PC-9 (cell line): ENCODE measurements at regions not wholly inside any gene's neighbourhood (a gene's known extent, or its start where the extent isn't known, plus 50 kb on each side); places are given as distances from the start of the nearest gene placed in this dataset.

ENCODE experiments used
- BruUV-seq: library from RNA; stranded (reverse); fragments of 400-500 nt; replicated peaks from 2 replicates; lab custom pipeline; 2021; lab: Mats Ljungman, UMichigan
- CTCF ChIA-PET: fragments of 300-600 bp; sonication (Branson Sonifier 250); formaldehyde crosslinking; loops from one replicate; lab custom pipeline; 2022; ENCODE audit warnings: antibody characterized with exemption; lab: Charles Lee
- POLR2A ChIA-PET: fragments of 300-600 bp; sonication (Branson Sonifier 250); formaldehyde crosslinking; loops from one replicate; lab custom pipeline; 2022; ENCODE audit warnings: antibody characterized with exemption; ENCODE audit not compliant: unreplicated experiment; lab: Charles Lee
- DNase-seq, 2 experiments: peaks; one replicate each; pipeline versions ENCODE4 v3.0.0 to v3.0.0-alpha.2; 2015 to 2022; ENCODE audit warnings: mixed read lengths in 1 of 2
- H2AFZ ChIP-seq: fragments of 200-600 bp; sonication (generic); 2 replicates; pipeline ENCODE4 v1.8.1; 2017; ENCODE audit warnings: antibody characterized with exemption
- H3F3A ChIP-seq: fragments of 200-600 bp; sonication (generic); 2 replicates; pipeline ENCODE4 v1.8.1; 2017; ENCODE audit warnings: antibody characterized with exemption, mild to moderate bottlenecking, low read depth; ENCODE audit not compliant: insufficient read depth
- H3K27ac ChIP-seq: fragments of 200-600 bp; sonication (generic); 2 replicates; pipeline ENCODE4 v1.6.1; 2016; ENCODE audit warnings: mixed run types
- H3K27me3 ChIP-seq: fragments of 200-600 bp; sonication (generic); 2 replicates; pipeline ENCODE4 v1.6.1; 2016; ENCODE audit warnings: low read depth, mixed run types; ENCODE audit not compliant: insufficient read depth
- H3K36me3 ChIP-seq: fragments of 200-600 bp; sonication (generic); 2 replicates; pipeline ENCODE4 v1.6.1; 2016; ENCODE audit warnings: low read depth, mixed run types
- H3K4me1 ChIP-seq: fragments of 200-600 bp; sonication (generic); replicated peaks from 2 replicates; pipeline ENCODE4 v1.6.1; 2016; ENCODE audit warnings: mixed run types; ENCODE audit not compliant: insufficient read depth
- H3K4me2 ChIP-seq: fragments of 200-600 bp; sonication (generic); 2 replicates; pipeline ENCODE4 v1.6.1; 2017; ENCODE audit warnings: mixed run types
- H3K4me3 ChIP-seq: fragments of 200-600 bp; sonication (generic); 2 replicates; pipeline ENCODE4 v1.6.1; 2016; ENCODE audit warnings: mixed run types
- H3K79me2 ChIP-seq: fragments of 200-600 bp; sonication (generic); 2 replicates; pipeline ENCODE4 v1.6.1; 2017; ENCODE audit warnings: low read depth, mixed run types
- H3K9me2 ChIP-seq: fragments of 200-600 bp; sonication (generic); 2 replicates; pipeline ENCODE4 v1.8.1; 2017; ENCODE audit warnings: mild to moderate bottlenecking; ENCODE audit not compliant: insufficient read depth
- H3K9me3 ChIP-seq: fragments of 200-600 bp; sonication (generic); 2 replicates; pipeline ENCODE4 v1.8.1; 2016; ENCODE audit warnings: low read depth; ENCODE audit not compliant: insufficient read depth
- H4K20me1 ChIP-seq: fragments of 200-600 bp; sonication (generic); 2 replicates; pipeline ENCODE4 v1.8.1; 2017; ENCODE audit not compliant: insufficient read depth
- EZH2 ChIP-seq: fragments of 200-600 bp; sonication (generic); IDR thresholded peaks from 2 replicates; pipeline ENCODE4 v1.8.0; 2017; ENCODE audit warnings: antibody characterized with exemption, low read depth
- intact Hi-C: fragments of 100-400 bp; cut with micrococcal nuclease; formaldehyde crosslinking; loops from one replicate; pipeline ENCODE4 v1.10.0; 2022; ENCODE audit not compliant: unreplicated experiment
- TF ChIP-seq, protein P1 (sequence below): fragments of 200-600 bp; sonication (generic); conservative IDR thresholded peaks from 2 replicates; pipeline ENCODE4 v1.6.1; 2017; ENCODE audit warnings: mixed run types, antibody characterized with exemption, mild to moderate bottlenecking, moderate library complexity

DNA sequence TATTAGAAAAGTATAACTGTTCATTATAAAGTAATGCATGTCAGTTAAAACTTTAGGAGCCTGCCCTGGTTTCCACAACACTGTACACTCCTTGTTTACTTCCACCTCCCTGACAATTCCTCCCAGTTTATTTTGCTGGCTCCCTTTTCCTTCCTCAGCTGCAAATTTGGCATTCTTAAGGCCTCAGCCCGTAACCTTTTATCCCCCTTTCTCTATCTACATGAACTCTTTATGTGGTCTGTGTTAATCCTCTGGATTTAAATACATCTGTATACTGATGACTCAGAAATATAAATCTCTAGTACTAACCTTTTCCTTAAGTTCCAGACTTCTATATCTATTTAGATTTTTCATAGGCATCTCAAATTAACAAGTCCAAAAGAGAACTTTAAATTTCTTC, 143.6 kb downstream of the OTOL1 start:
- no peak overlapping the region for H3K4me3 ChIP-seq
- DNase-seq: no peak
- H3K36me3 ChIP-seq: no peaks in the 10 kb centered on the region
- H3K9me3 ChIP-seq: no peaks in the 10 kb centered on the region
- no peak overlapping the region for H3K4me2 ChIP-seq
- TF ChIP-seq, protein P1, sequence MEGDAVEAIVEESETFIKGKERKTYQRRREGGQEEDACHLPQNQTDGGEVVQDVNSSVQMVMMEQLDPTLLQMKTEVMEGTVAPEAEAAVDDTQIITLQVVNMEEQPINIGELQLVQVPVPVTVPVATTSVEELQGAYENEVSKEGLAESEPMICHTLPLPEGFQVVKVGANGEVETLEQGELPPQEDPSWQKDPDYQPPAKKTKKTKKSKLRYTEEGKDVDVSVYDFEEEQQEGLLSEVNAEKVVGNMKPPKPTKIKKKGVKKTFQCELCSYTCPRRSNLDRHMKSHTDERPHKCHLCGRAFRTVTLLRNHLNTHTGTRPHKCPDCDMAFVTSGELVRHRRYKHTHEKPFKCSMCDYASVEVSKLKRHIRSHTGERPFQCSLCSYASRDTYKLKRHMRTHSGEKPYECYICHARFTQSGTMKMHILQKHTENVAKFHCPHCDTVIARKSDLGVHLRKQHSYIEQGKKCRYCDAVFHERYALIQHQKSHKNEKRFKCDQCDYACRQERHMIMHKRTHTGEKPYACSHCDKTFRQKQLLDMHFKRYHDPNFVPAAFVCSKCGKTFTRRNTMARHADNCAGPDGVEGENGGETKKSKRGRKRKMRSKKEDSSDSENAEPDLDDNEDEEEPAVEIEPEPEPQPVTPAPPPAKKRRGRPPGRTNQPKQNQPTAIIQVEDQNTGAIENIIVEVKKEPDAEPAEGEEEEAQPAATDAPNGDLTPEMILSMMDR: no peak
- no peak for TF ChIP-seq EZH2
- H3K27ac ChIP-seq: no peak overlapping the region
- no TSS peak for BruUV-seq
- H3K27me3 ChIP-seq: no peaks in the 10 kb centered on the region
- no peaks in the 10 kb centered on the region for H4K20me1 ChIP-seq
- intact Hi-C loops: no loop called here
- H2AFZ ChIP-seq: no peak overlapping the region
- no peaks in the 10 kb centered on the region for H3K79me2 ChIP-seq
- no peaks in the 10 kb centered on the region for H3K9me2 ChIP-seq
- H3K4me1 ChIP-seq: no peaks in the 10 kb centered on the region
- ChIA-PET POLR2A (no interaction called here), CTCF (no interaction called here)
- no peaks in the 10 kb centered on the region for H3F3A ChIP-seq

DNA sequence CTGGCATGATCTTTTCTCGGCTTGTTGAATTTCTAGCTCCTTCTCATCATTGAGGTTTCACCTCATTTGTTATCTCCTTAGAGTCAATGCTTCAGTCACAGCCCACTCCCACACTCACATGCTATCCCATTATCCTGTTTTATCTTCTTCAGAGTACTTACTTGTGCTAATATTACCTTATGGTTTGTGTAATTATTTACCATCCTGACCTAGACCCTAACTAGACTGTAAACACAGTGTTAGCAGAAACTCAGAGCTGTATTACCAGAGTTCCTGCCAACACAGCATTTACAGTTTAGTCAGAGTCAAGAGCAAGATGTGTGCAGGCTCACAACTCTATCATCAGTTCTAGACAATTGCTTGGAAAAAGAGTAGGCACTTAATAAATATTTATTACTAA, 144.7 kb downstream of the OTOL1 start:
- ChIA-PET CTCF (no interaction called here), POLR2A (no interaction called here)
- intact Hi-C loops: no loop called here
- Histone ChIP-seq H3K27ac (no peak overlapping the region), H3K27me3 (no peaks in the 10 kb centered on the region), H3K4me3 (no peak overlapping the region), H2AFZ (no peak overlapping the region), H3K9me3 (no peaks in the 10 kb centered on the region), H3K36me3 (no peaks in the 10 kb centered on the region), H3K4me1 (no peaks in the 10 kb centered on the region), H3F3A (no peaks in the 10 kb centered on the region), H3K4me2 (no peak overlapping the region), H4K20me1 (no peaks in the 10 kb centered on the region), H3K9me2 (no peaks in the 10 kb centered on the region), H3K79me2 (no peaks in the 10 kb centered on the region)
- no peak for DNase-seq
- BruUV-seq: no TSS peak
- TF ChIP-seq EZH2: no peak
- TF ChIP-seq, protein P1: no peak

DNA sequence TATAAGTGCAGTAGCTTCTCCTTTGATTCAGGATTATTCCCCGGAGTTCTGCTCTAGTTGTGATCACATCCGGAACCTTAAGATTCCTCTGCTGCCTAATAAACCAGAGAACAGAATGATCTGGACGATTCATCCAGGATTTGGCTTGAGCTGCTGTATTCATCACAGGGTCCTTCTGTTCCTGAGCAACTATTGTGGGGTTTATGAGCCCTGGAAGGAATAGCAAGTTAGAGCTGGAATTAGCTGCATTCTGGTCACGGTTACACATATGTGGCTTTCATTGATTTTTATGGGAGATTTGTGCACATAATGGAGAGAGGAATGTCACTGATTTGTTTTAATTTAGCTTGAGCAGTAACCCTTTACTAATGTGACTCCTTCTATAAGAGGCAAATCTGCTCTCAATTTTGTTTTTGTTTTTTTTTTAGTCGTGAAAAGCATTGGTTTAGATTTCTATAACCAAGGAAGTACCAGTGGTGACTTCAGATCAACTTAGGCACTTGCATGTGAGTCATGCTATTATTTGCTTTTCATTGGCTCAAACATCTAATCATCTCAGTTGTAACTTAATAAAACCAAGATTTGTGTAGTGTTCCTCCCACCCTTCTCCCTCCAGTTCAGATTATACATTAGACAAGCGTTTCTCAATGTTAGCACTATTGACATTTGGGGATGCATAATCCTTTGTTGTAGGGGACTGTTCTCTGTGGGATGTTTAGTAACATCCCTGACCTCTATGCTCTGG, 148.5 kb downstream of the OTOL1 start:
- no peaks in the 10 kb centered on the region for H3K36me3 ChIP-seq
- no TSS peak for BruUV-seq
- no peaks in the 10 kb centered on the region for H3F3A ChIP-seq
- no peaks in the 10 kb centered on the region; the same call in 1 of the 2 replicates for H3K9me2 ChIP-seq
- H4K20me1 ChIP-seq: no peaks in the 10 kb centered on the region
- no peaks in the 10 kb centered on the region for H3K4me1 ChIP-seq
- CTCF ChIA-PET: no interaction called here
- H2AFZ ChIP-seq: no peak overlapping the region
- H3K27me3 ChIP-seq: no peaks in the 10 kb centered on the region
- no peaks in the 10 kb centered on the region for H3K9me3 ChIP-seq
- POLR2A ChIA-PET: no interaction called here
- no peak overlapping the region for H3K4me3 ChIP-seq
- DNase-seq: no peak
- TF ChIP-seq, protein P1: no peak
- no peak for TF ChIP-seq EZH2
- H3K27ac ChIP-seq: no peak overlapping the region
- H3K79me2 ChIP-seq: no peaks in the 10 kb centered on the region
- H3K4me2 ChIP-seq: no peak overlapping the region
- intact Hi-C loops: no loop called here
